OCI-LY7 (cell line): ENCODE measurements at regions not wholly inside any gene's neighbourhood (a gene's known extent, or its start where the extent isn't known, plus 50 kb on each side); places are given as distances from the start of the nearest gene placed in this dataset.

ENCODE experiments used
- EZH2phosphoT487 ChIP-seq: fragments of 200-600 bp; sonication (generic); IDR thresholded peaks from 2 replicates; pipeline ENCODE4 v1.6.1; 2018; ENCODE audit warnings: low read depth, borderline replicate concordance, mild to moderate bottlenecking, mixed run types, antibody characterized with exemption, low read length, moderate library complexity, mixed read lengths
- TF ChIP-seq, protein P1 (sequence below): fragments of 200-600 bp; sonication (generic); conservative IDR thresholded peaks from 2 replicates; pipeline ENCODE4 v1.5.1; 2014; ENCODE audit warnings: mild to moderate bottlenecking, antibody characterized with exemption, low read length, moderate library complexity, mixed read lengths

DNA sequence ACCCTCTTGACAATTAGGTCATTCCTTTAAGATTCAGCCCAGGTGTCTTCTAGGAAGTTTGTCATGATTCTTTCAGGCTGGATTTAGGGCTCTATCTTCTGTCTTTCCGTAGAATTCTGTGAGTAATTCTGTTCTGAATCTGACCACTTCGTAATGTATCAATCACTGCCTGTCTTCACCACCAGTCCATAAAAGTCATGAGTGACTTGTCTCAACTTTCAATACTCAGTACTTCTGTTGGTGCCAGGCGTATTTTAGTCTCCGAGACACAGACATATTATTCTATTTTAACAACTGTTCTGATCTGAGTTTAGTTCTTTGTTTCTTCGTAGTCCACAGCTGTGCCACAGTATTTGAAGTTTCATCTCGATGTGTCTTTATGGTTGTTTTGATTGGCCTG is 310.7 kb downstream of the PPARGC1A start:
- TF ChIP-seq, protein P1, sequence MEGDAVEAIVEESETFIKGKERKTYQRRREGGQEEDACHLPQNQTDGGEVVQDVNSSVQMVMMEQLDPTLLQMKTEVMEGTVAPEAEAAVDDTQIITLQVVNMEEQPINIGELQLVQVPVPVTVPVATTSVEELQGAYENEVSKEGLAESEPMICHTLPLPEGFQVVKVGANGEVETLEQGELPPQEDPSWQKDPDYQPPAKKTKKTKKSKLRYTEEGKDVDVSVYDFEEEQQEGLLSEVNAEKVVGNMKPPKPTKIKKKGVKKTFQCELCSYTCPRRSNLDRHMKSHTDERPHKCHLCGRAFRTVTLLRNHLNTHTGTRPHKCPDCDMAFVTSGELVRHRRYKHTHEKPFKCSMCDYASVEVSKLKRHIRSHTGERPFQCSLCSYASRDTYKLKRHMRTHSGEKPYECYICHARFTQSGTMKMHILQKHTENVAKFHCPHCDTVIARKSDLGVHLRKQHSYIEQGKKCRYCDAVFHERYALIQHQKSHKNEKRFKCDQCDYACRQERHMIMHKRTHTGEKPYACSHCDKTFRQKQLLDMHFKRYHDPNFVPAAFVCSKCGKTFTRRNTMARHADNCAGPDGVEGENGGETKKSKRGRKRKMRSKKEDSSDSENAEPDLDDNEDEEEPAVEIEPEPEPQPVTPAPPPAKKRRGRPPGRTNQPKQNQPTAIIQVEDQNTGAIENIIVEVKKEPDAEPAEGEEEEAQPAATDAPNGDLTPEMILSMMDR: no peak
- no peak for TF ChIP-seq EZH2phosphoT487
